SK-N-SH (cell line): ENCODE measurements at regions not wholly inside any gene's neighbourhood (a gene's known extent, or its start where the extent isn't known, plus 50 kb on each side); places are given as distances from the start of the nearest gene placed in this dataset.

Experiments used
- CTCF ChIA-PET: fragments of 300-600, 350-600 bp; formaldehyde crosslinking; extraction: SDS; loops from one replicate; lab custom pipeline; 2021; lab: Yijun Ruan, JAX
- POLR2A ChIA-PET: fragments of 350-600 bp; sonication (Branson Sonifier 250); formaldehyde crosslinking; extraction: SDS; loops from one replicate; lab custom pipeline; 2020; ENCODE audit warnings: antibody characterized with exemption, inconsistent platforms; lab: Yijun Ruan, JAX
- DNase-seq: peaks from one replicate; pipeline ENCODE4 v3.0.0; 2012
- H2AFZ ChIP-seq: fragments of 200-600 bp; sonication (generic); 2 replicates; pipeline ENCODE4 v1.8.1; 2016; ENCODE audit warnings: antibody characterized with exemption, mild to moderate bottlenecking, low read depth
- H3F3A ChIP-seq: fragments of 200-600 bp; sonication (generic); replicated peaks from 2 replicates; pipeline ENCODE3; 2016; ENCODE audit warnings: antibody characterized with exemption, mild to moderate bottlenecking; ENCODE audit not compliant: insufficient read depth
- H3K27ac ChIP-seq, 2 experiments: fragments of 200-500 bp in 1 of 2; fragments of 200-600 bp in 1 of 2; sonication (Bioruptor generic) in 1 of 2; sonication (generic), shearing (Covaris generic) in 1 of 2; 2 replicates each; pipeline versions ENCODE4 v1.5.1 to v1.6.1; 2014 to 2016; ENCODE audit warnings: low read depth in 2 of 2, inconsistent platforms in 1 of 2, low read length in 1 of 2, mild to moderate bottlenecking in 1 of 2, mixed read lengths in 1 of 2
- H3K27me3 ChIP-seq: fragments of 200-600 bp; sonication (generic), shearing (Covaris generic); 2 replicates; pipeline ENCODE4 v1.6.1; 2016; ENCODE audit warnings: mixed run types; ENCODE audit not compliant: insufficient read depth
- H3K36me3 ChIP-seq, 2 experiments: fragments of 200-500 bp in 1 of 2; fragments of 200-600 bp in 1 of 2; sonication (Bioruptor generic) in 1 of 2; sonication (generic) in 1 of 2; replicated peaks in 1 of 2; 2 replicates each; pipeline versions ENCODE3 to v1.5.1; 2014 to 2016; ENCODE audit warnings: low read length in 1 of 2, mild to moderate bottlenecking in 1 of 2; ENCODE audit not compliant: insufficient read depth in 2 of 2, control insufficient read depth in 1 of 2
- H3K4me1 ChIP-seq, 2 experiments: fragments of 200-500 bp in 1 of 2; fragments of 200-600 bp in 1 of 2; sonication (Bioruptor generic) in 1 of 2; sonication (generic), shearing (Covaris generic) in 1 of 2; 2 replicates each; pipeline versions ENCODE4 v1.5.1 to v1.6.1; 2014 to 2016; ENCODE audit warnings: low read depth in 1 of 2, low read length in 1 of 2, mixed run types in 1 of 2; ENCODE audit not compliant: insufficient read depth in 2 of 2, control insufficient read depth in 1 of 2
- H3K4me2 ChIP-seq: fragments of 200-600 bp; sonication (generic), shearing (Covaris generic); 2 replicates; pipeline ENCODE4 v1.6.1; 2017; ENCODE audit warnings: mixed run types
- H3K4me3 ChIP-seq, 2 experiments: fragments of 200-500 bp in 1 of 2; fragments of 200-600 bp in 1 of 2; sonication (Bioruptor generic) in 1 of 2; sonication (generic), shearing (Covaris generic) in 1 of 2; 2 replicates each; pipeline versions ENCODE4 v1.5.1 to v1.8.1; 2014 to 2016; ENCODE audit warnings: low read depth in 2 of 2, inconsistent platforms in 1 of 2, low read length in 1 of 2, mild to moderate bottlenecking in 1 of 2, mixed read lengths in 1 of 2, moderate library complexity in 1 of 2
- H3K79me2 ChIP-seq: fragments of 200-600 bp; sonication (generic); 2 replicates; pipeline ENCODE4 v1.8.1; 2017; ENCODE audit warnings: mild to moderate bottlenecking; ENCODE audit not compliant: insufficient read depth
- H3K9ac ChIP-seq: fragments of 200-600 bp; sonication (generic); 2 replicates; pipeline ENCODE4 v1.6.1; 2017; ENCODE audit warnings: mixed run types
- H3K9me2 ChIP-seq: fragments of 200-600 bp; sonication (generic); 2 replicates; pipeline ENCODE4 v1.6.1; 2017; ENCODE audit warnings: mixed run types
- H3K9me3 ChIP-seq: fragments of 200-600 bp; sonication (generic); 2 replicates; pipeline ENCODE4 v1.6.1; 2017; ENCODE audit warnings: mixed run types, mild to moderate bottlenecking, moderate library complexity
- H4K20me1 ChIP-seq: fragments of 200-600 bp; sonication (generic); 2 replicates; pipeline ENCODE4 v1.6.1; 2017; ENCODE audit warnings: mild to moderate bottlenecking, mixed run types; ENCODE audit not compliant: insufficient read depth
- CHD2 ChIP-seq: fragments of 150-350 bp; IDR thresholded peaks from 2 replicates; pipeline ENCODE4 v1.6.1; 2018; ENCODE audit warnings: low read length; ENCODE audit not compliant: partially characterized antibody
- ELF1 ChIP-seq: IDR thresholded peaks from 2 replicates; pipeline ENCODE4 v1.4.0; 2012
- EP300 ChIP-seq, 2 experiments: IDR thresholded peaks; 2 replicates each; pipeline versions ENCODE4 v1.4.0 to v1.6.1; 2012; ENCODE audit warnings: borderline replicate concordance in 1 of 2, low read depth in 1 of 2, low read length in 1 of 2
- FOSL2 ChIP-seq: IDR thresholded peaks from 2 replicates; pipeline ENCODE4 v1.4.0; 2012; ENCODE audit warnings: low read depth, mild to moderate bottlenecking, moderate library complexity, borderline replicate concordance
- FOXJ3 ChIP-seq: sonication (generic); formaldehyde crosslinking; IDR thresholded peaks from 2 replicates; pipeline ENCODE4 v1.5.1; 2020; ENCODE audit warnings: mild to moderate bottlenecking, missing genetic modification reagents
- GATA2 ChIP-seq: sonication (generic); formaldehyde crosslinking; IDR thresholded peaks from 2 replicates; pipeline ENCODE4 v1.5.0; 2020; ENCODE audit warnings: mild to moderate bottlenecking, missing genetic modification reagents
- NFIC ChIP-seq: IDR thresholded peaks from 2 replicates; pipeline ENCODE4 v1.4.0; 2012; ENCODE audit warnings: borderline replicate concordance
- PBX3 ChIP-seq: IDR thresholded peaks from 2 replicates; pipeline ENCODE4; 2012
- RCOR1 ChIP-seq: fragments of 150-350 bp; IDR thresholded peaks from 2 replicates; pipeline ENCODE4 v1.6.1; 2017; ENCODE audit warnings: antibody characterized with exemption, low read length
- RFX5 ChIP-seq: IDR thresholded peaks from 2 replicates; pipeline ENCODE4 v1.6.1; 2012; ENCODE audit warnings: mild to moderate bottlenecking, improper control_type of control experiment, low read length
- SIN3A ChIP-seq: IDR thresholded peaks from 2 replicates; pipeline ENCODE4 v1.6.1; 2012; ENCODE audit warnings: low read depth, mild to moderate bottlenecking, low read length, moderate library complexity, borderline replicate concordance
- USF2 ChIP-seq: fragments of 150-350 bp; IDR thresholded peaks from 2 replicates; pipeline ENCODE4 v1.6.1; 2017; ENCODE audit warnings: antibody characterized with exemption, low read length, low read depth, borderline replicate concordance
- WGBS: methylation state at CpG from one replicate; pipeline ENCODE4 v1.1.6; 2017; ENCODE audit warnings: low lambda C conversion rate; 5-methylcytosine and 5-hydroxymethylcytosine counted together
- TF ChIP-seq, protein P1 (sequence below): IDR thresholded peaks from 2 replicates; pipeline ENCODE4 v1.6.1; 2012; ENCODE audit warnings: mild to moderate bottlenecking, low read depth, low read length, moderate library complexity
- TF ChIP-seq, protein P2 (sequence below): fragments of 150-350 bp; IDR thresholded peaks from 2 replicates; pipeline ENCODE4 v1.6.1; 2016; ENCODE audit warnings: mild to moderate bottlenecking, low read depth, low read length

DNA sequence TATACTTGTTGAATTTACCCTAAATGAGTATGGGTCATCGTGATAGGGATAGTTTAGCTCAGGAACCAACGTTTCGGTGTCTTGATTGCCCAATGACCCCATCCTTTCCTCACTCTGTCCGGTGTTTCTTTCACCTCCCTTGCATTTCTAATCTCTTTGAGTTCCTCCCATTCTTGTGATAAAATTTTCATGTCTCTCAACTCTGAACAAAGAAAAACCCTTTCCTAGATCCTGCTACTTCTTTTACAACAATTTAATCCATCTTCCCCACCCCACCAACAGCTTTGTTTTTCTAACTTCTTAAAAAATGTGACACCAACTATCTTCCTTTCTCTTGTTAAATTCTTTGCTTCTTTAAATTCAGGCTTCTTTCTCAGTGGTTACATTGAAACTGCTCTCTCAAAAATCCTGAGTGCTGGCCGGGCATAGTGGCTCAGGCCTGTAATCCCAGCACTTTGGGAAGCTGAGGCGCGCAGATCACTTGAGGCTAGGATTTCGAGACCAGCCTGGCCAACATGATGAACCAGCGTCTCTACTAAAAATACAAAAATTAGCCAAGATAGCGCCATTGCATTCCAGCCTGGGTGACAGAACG, 130.3 kb upstream of the MINDY3 start:
- POLR2A ChIA-PET, result no interaction called here
- no peak overlapping the region for H2AFZ ChIP-seq
- H3K4me2 ChIP-seq, result no peak overlapping the region
- 26% methylated on average over 11 of the region's 11 CpGs for WGBS
- H3K36me3 ChIP-seq, result no peaks in the 10 kb centered on the region
- H3F3A ChIP-seq, result no peaks in the 10 kb centered on the region
- no peak overlapping the region for H3K27ac ChIP-seq
- no peaks in the 10 kb centered on the region for H3K27me3 ChIP-seq
- CTCF ChIA-PET, result no interaction called here
- no peaks in the 10 kb centered on the region for H3K9me2 ChIP-seq
- H3K79me2 ChIP-seq, result no peaks in the 10 kb centered on the region
- no peak for DNase-seq
- no peak for TF ChIP-seq FOSL2
- TF ChIP-seq ELF1, result no peak
- TF ChIP-seq RCOR1, result no peak
- no peak for TF ChIP-seq NFIC
- no peak for TF ChIP-seq CHD2
- TF ChIP-seq GATA2 (CRISPR knock-in tag), result no peak
- TF ChIP-seq EP300 (IDR thresholded peaks at IDR 0.05; ENCODE audit: borderline replicate concordance in 1 of 2, low read depth in 1 of 2, low read length in 1 of 2), result no peak
- TF ChIP-seq USF2, result no peak
- no peak for TF ChIP-seq SIN3A
- TF ChIP-seq FOXJ3 (CRISPR knock-in tag), result no peak
- TF ChIP-seq, protein P1, sequence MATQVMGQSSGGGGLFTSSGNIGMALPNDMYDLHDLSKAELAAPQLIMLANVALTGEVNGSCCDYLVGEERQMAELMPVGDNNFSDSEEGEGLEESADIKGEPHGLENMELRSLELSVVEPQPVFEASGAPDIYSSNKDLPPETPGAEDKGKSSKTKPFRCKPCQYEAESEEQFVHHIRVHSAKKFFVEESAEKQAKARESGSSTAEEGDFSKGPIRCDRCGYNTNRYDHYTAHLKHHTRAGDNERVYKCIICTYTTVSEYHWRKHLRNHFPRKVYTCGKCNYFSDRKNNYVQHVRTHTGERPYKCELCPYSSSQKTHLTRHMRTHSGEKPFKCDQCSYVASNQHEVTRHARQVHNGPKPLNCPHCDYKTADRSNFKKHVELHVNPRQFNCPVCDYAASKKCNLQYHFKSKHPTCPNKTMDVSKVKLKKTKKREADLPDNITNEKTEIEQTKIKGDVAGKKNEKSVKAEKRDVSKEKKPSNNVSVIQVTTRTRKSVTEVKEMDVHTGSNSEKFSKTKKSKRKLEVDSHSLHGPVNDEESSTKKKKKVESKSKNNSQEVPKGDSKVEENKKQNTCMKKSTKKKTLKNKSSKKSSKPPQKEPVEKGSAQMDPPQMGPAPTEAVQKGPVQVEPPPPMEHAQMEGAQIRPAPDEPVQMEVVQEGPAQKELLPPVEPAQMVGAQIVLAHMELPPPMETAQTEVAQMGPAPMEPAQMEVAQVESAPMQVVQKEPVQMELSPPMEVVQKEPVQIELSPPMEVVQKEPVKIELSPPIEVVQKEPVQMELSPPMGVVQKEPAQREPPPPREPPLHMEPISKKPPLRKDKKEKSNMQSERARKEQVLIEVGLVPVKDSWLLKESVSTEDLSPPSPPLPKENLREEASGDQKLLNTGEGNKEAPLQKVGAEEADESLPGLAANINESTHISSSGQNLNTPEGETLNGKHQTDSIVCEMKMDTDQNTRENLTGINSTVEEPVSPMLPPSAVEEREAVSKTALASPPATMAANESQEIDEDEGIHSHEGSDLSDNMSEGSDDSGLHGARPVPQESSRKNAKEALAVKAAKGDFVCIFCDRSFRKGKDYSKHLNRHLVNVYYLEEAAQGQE, result no peak
- no peak for TF ChIP-seq RFX5
- TF ChIP-seq, protein P2, sequence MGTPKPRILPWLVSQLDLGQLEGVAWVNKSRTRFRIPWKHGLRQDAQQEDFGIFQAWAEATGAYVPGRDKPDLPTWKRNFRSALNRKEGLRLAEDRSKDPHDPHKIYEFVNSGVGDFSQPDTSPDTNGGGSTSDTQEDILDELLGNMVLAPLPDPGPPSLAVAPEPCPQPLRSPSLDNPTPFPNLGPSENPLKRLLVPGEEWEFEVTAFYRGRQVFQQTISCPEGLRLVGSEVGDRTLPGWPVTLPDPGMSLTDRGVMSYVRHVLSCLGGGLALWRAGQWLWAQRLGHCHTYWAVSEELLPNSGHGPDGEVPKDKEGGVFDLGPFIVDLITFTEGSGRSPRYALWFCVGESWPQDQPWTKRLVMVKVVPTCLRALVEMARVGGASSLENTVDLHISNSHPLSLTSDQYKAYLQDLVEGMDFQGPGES, result no peak
- TF ChIP-seq PBX3, result no peak
- no peaks in the 10 kb centered on the region for H4K20me1 ChIP-seq
- no peak overlapping the region for H3K4me3 ChIP-seq
- no peaks in the 10 kb centered on the region for H3K9me3 ChIP-seq
- H3K9ac ChIP-seq, result no peak overlapping the region
- H3K4me1 ChIP-seq, result no peaks in the 10 kb centered on the region
